HepG2 (cell line): ENCODE measurements at regions not wholly inside any gene's neighbourhood (a gene's known extent, or its start where the extent isn't known, plus 50 kb on each side); places are given as distances from the start of the nearest gene placed in this dataset.

Experiments used
- ATAC-seq: fragments of 200-7000 bp; cut with Tn5 transposase; 3 replicates; pipeline ENCODE4 v1.9.1; 2020; ENCODE audit warnings: mild to moderate bottlenecking, moderate library complexity
- BruUV-seq: library from RNA; stranded (reverse); fragments of 400-500 nt; replicated peaks from 2 replicates; lab custom pipeline; 2021; lab: Mats Ljungman, UMichigan
- CTCF ChIA-PET: fragments of 300-600 bp; formaldehyde crosslinking; extraction: SDS; loops from one replicate; lab custom pipeline; 2021; ENCODE audit warnings: low total read pairs, inconsistent platforms, low intra/inter-chr PET ratio; lab: Yijun Ruan, JAX
- POLR2A ChIA-PET: fragments of 350-600 bp; sonication (Branson Sonifier 250); formaldehyde crosslinking; loops from one replicate; lab custom pipeline; 2020; ENCODE audit warnings: antibody characterized with exemption, inconsistent platforms; lab: Yijun Ruan, JAX
- DNase-seq: peaks from one replicate; pipeline ENCODE4 v3.0.0-alpha.2; 2015; ENCODE audit warnings: low spot score
- FAIRE-seq: peaks from 3 replicates; lab custom pipeline; 2011; peaks lifted over from hg19 to GRCh38; lab: Jason Lieb, UNC
- H2AFZ ChIP-seq: one replicate; pipeline ENCODE4 v1.6.1; 2011; ENCODE audit warnings: low read length, inconsistent platforms
- H3K27ac ChIP-seq: fragments of 300-600 bp; 3 replicates; pipeline ENCODE4 v1.8.0; 2011; ENCODE audit warnings: mixed run types, mild to moderate bottlenecking, mixed read lengths, low read length, inconsistent platforms; ENCODE audit not compliant: insufficient read depth; ENCODE audit errors: extremely low read length
- H3K27me3 ChIP-seq, 2 experiments: fragments of 200-600 bp in 1 of 2; 2 replicates in 1 of 2; 3 replicates in 1 of 2; pipeline versions ENCODE4 v1.6.0 to v1.8.0; 2011; ENCODE audit warnings: low read length in 2 of 2, mild to moderate bottlenecking in 2 of 2, moderate library complexity in 2 of 2, inconsistent platforms in 1 of 2; ENCODE audit not compliant: insufficient read depth in 2 of 2, control insufficient read depth in 1 of 2
- H3K36me3 ChIP-seq, 2 experiments: fragments of 200-600 bp in 1 of 2; replicated peaks in 1 of 2; 2 replicates in 1 of 2; 3 replicates in 1 of 2; pipeline versions ENCODE4 v1.5.1 to v1.8.0; 2011; ENCODE audit warnings: low read length in 2 of 2, inconsistent platforms in 1 of 2; ENCODE audit not compliant: insufficient read depth in 2 of 2, control insufficient read depth in 1 of 2
- H3K4me1 ChIP-seq: 2 replicates; pipeline ENCODE4 v1.5.1; 2012; ENCODE audit warnings: low read length, inconsistent platforms; ENCODE audit not compliant: insufficient read depth
- H3K4me2 ChIP-seq: 2 replicates; pipeline ENCODE4 v1.6.0; 2011; ENCODE audit warnings: low read depth, low read length, inconsistent platforms
- H3K4me3 ChIP-seq, 3 experiments: fragments of 200-600 bp in 1 of 3; sonication (generic), shearing (Covaris generic) in 1 of 3; replicated peaks in 1 of 3; 2 replicates each; pipeline ENCODE4 v1.5.1; 2011 to 2016; ENCODE audit warnings: low read length in 3 of 3, inconsistent platforms in 2 of 3, low read depth in 2 of 3, mild to moderate bottlenecking in 2 of 3, control low read depth in 1 of 3, mixed read lengths in 1 of 3; ENCODE audit not compliant: insufficient read depth in 1 of 3
- H3K79me2 ChIP-seq: one replicate; pipeline ENCODE4 v1.6.1; 2011; ENCODE audit warnings: low read length, inconsistent platforms; ENCODE audit not compliant: insufficient read depth
- H3K9ac ChIP-seq: 2 replicates; pipeline ENCODE4 v1.6.0; 2011; ENCODE audit warnings: mild to moderate bottlenecking, low read depth, low read length, inconsistent platforms; ENCODE audit not compliant: insufficient read depth
- H3K9me3 ChIP-seq: 2 replicates; pipeline ENCODE4 v1.5.1; 2012; ENCODE audit warnings: mild to moderate bottlenecking, low read length
- H4K20me1 ChIP-seq: 2 replicates; pipeline ENCODE4 v1.6.0; 2011; ENCODE audit warnings: inconsistent platforms, mild to moderate bottlenecking, low read length, moderate library complexity; ENCODE audit not compliant: insufficient read depth
- BRF2 ChIP-seq: sonication (generic); formaldehyde crosslinking; IDR thresholded peaks from 2 replicates; pipeline ENCODE4 v1.8.1; 2022; ENCODE audit warnings: mild to moderate bottlenecking, missing genetic modification reagents
- CEBPG ChIP-seq: IDR thresholded peaks from 2 replicates; pipeline ENCODE4 v1.6.1; 2016
- MAFG ChIP-seq: sonication (generic); formaldehyde crosslinking; IDR thresholded peaks from 2 replicates; pipeline ENCODE4 v1.5.1; 2020; ENCODE audit warnings: mild to moderate bottlenecking, missing genetic modification reagents
- MNT ChIP-seq: fragments of 450-650 bp; IDR thresholded peaks from 2 replicates; pipeline ENCODE4 v1.6.1; 2016
- RARA ChIP-seq: IDR thresholded peaks from 2 replicates; pipeline ENCODE4 v1.6.1; 2016; ENCODE audit warnings: missing genetic modification reagents, missing compliant biosample characterization
- TRIM22 ChIP-seq: fragments of 450-650 bp; IDR thresholded peaks from 2 replicates; pipeline ENCODE4 v1.6.1; 2017
- ZFX ChIP-seq: sonication (generic); formaldehyde crosslinking; IDR thresholded peaks from 2 replicates; pipeline ENCODE4 v1.4.0; 2020; ENCODE audit warnings: mild to moderate bottlenecking, low read depth, missing genetic modification reagents, moderate library complexity
- ZNF207 ChIP-seq: fragments of 450-650 bp; IDR thresholded peaks from 2 replicates; pipeline ENCODE4 v1.6.1; 2016; ENCODE audit warnings: antibody characterized with exemption, borderline replicate concordance
- ZNF574 ChIP-seq: sonication (generic); formaldehyde crosslinking; IDR thresholded peaks from 2 replicates; pipeline ENCODE4 v1.4.0; 2020; ENCODE audit warnings: missing genetic modification reagents
- WGBS: methylation state at CpG from one replicate; pipeline ENCODE4 v1.1.6; 2017; ENCODE audit warnings: low lambda C conversion rate; 5-methylcytosine and 5-hydroxymethylcytosine counted together
- in situ Hi-C: cut with HindIII; loops from 2 replicates; pipeline ENCODE4 v1.10.0; 2017; ENCODE audit warnings: low pct_unique_long_range_greater_than_20kb; ENCODE audit not compliant: extremely low pct_ligation_motif_present
- intact Hi-C: fragments of 100-400 bp; cut with micrococcal nuclease; formaldehyde crosslinking; loops from one replicate; pipeline ENCODE4 v1.10.0; 2022; ENCODE audit not compliant: unreplicated experiment

DNA sequence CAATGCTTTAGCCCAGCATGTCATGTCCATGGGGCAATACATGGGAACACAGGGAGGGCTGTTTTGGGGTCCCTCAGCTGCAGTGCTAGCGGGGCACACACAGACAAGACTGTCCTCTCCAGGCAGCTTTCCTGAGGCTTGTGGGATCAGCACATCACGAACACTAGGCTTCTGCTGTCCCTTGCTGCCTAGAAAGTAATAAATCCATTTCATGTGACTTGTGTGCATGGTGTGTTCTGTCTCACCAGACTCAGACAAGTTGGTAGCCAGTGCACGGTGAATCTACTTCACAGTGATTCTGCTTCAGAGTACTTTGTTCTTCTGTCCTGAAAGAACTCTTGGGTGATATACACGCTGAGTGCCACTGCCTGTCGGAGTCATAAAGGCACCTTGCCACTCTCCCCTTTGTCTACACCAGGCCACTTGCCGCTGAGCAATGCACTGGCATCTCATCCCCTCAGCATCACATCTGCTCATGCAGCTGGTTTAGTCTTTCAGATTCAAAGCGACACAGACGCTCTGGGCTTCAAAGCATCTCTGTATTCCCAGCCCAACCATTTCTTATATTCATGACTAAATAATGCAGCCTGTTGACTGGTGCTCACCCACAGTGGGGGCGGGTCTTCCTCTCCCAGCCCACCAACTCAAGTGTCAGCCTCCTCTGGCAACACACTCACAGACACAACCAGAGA is 95.2 kb upstream of the COX10 start:
- H3K4me2 ChIP-seq, result no peak overlapping the region
- no peaks in the 10 kb centered on the region for H3K9me3 ChIP-seq
- ATAC-seq (no peak), DNase-seq (no peak), FAIRE-seq (no peak)
- H3K9ac ChIP-seq, result no peak overlapping the region
- in situ Hi-C loops, result no loop called here
- H3K4me1 ChIP-seq, result no peaks in the 10 kb centered on the region; the same call in 1 of the 2 replicates
- no peak overlapping the region for H3K4me3 ChIP-seq
- no peaks in the 10 kb centered on the region for H3K36me3 ChIP-seq
- intact Hi-C loops, result no loop called here
- no peak for TF ChIP-seq ZFX (CRISPR knock-in tag)
- TF ChIP-seq MNT, result no peak
- no peak for TF ChIP-seq MAFG (CRISPR knock-in tag)
- TF ChIP-seq RARA, result no peak
- TF ChIP-seq TRIM22, result no peak
- TF ChIP-seq ZNF207, result no peak
- no peak for TF ChIP-seq CEBPG
- TF ChIP-seq ZNF574 (CRISPR knock-in tag), result no peak
- no peak for TF ChIP-seq BRF2 (CRISPR knock-in tag)
- no peaks in the 10 kb centered on the region for H4K20me1 ChIP-seq
- CTCF ChIA-PET, result no interaction called here
- no peaks in the 10 kb centered on the region for H3K27me3 ChIP-seq
- POLR2A ChIA-PET, result no interaction called here
- no peak overlapping the region for H3K27ac ChIP-seq
- WGBS, result 82% methylated on average over 7 of the region's 9 CpGs
- no peak overlapping the region for H2AFZ ChIP-seq
- H3K79me2 ChIP-seq, result no peaks in the 10 kb centered on the region
- BruUV-seq, result no TSS peak
